ENCODE measurements at regions not wholly inside any gene's neighbourhood (a gene's known extent, or its start where the extent isn't known, plus 50 kb on each side); places are given as distances from the start of the nearest gene placed in this dataset.

DNA sequence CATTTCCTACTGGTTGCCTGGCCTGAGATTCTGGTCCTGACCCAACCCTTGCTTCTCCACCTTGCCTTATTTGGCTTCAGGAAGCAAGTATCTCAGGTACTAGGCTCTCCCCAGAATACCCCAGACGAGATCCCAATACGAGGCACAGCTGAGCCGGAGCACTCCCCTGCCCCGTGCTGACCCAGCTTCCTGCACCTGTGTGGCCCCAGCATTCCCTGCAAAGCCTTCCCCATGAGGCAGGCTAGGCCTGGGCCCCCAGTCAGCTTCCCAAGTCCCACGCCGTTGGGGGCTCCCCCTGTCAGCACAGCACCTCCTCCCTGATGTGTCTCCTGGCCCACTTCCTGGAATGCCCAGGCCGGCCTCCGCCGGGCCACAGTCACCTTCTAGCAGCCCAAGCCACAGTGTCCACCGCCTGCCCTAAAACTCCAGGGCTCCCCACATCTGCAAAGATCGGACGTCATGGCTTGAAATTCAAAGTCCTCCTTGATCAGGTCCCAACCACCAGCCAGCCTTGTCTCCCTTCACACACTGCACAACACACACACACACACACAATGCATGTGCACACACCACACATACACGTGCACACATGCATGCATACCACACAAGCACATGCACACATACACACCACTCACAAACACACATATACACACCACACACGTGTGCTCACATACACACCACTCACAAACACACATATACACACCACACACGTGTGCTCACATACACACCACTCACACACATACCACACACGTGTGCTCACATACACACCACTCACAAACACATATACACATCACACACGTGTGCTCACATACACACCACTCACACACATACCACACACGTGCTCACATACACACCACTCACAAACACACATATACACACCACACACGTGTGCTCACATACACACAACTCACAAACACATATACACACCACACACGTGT, 78.9 kb upstream of the FOXK1 start:
- TF ChIP-seq, protein P1, sequence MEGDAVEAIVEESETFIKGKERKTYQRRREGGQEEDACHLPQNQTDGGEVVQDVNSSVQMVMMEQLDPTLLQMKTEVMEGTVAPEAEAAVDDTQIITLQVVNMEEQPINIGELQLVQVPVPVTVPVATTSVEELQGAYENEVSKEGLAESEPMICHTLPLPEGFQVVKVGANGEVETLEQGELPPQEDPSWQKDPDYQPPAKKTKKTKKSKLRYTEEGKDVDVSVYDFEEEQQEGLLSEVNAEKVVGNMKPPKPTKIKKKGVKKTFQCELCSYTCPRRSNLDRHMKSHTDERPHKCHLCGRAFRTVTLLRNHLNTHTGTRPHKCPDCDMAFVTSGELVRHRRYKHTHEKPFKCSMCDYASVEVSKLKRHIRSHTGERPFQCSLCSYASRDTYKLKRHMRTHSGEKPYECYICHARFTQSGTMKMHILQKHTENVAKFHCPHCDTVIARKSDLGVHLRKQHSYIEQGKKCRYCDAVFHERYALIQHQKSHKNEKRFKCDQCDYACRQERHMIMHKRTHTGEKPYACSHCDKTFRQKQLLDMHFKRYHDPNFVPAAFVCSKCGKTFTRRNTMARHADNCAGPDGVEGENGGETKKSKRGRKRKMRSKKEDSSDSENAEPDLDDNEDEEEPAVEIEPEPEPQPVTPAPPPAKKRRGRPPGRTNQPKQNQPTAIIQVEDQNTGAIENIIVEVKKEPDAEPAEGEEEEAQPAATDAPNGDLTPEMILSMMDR (IDR thresholded peaks at IDR 0.05), result no peak
- no peak for TF ChIP-seq POLR2A (IDR thresholded peaks at IDR 0.05)

Measured in esophagus squamous epithelium (tissue), 4 donors.